ENCODE measurements at regions not wholly inside any gene's neighbourhood (a gene's known extent, or its start where the extent isn't known, plus 50 kb on each side); places are given as distances from the start of the nearest gene placed in this dataset.

GRCh38 chr19:33898062-33898677 is 101.5 kb downstream of the KCTD15 start:
- no peak for TF ChIP-seq CTCF (IDR thresholded peaks at IDR 0.05)
- TF ChIP-seq SIN3A (IDR thresholded peaks at IDR 0.05; ENCODE audit: borderline replicate concordance, insufficient read depth, low read depth, low read length), result no peak
- no peak for TF ChIP-seq REST (IDR thresholded peaks at IDR 0.05; ENCODE audit: insufficient read depth in 1 of 2, low read depth in 2 of 2, low read length in 1 of 2)
- TF ChIP-seq POLR2AphosphoS5 (IDR thresholded peaks at IDR 0.05; ENCODE audit: low read depth, low read length), result no peak
- TF ChIP-seq TCF7L2 (IDR thresholded peaks at IDR 0.05; ENCODE audit: low read depth, low read length), result no peak
